Neural progenitor cell (in vitro differentiated cells): ENCODE measurements at regions not wholly inside any gene's neighbourhood (a gene's known extent, or its start where the extent isn't known, plus 50 kb on each side); places are given as distances from the start of the nearest gene placed in this dataset.

ENCODE experiments used
- CTCF ChIP-seq: fragments of 200-600 bp; sonication (generic); IDR thresholded peaks from 2 replicates; pipeline ENCODE4 v1.5.1; 2017; ENCODE audit warnings: antibody characterized with exemption, mild to moderate bottlenecking
- EZH2 ChIP-seq: fragments of 200-600 bp; sonication (generic); IDR thresholded peaks from 2 replicates; pipeline ENCODE4 v1.6.1; 2017; ENCODE audit warnings: antibody characterized with exemption, mild to moderate bottlenecking, moderate library complexity
- EZH2phosphoT487 ChIP-seq: fragments of 200-600 bp; sonication (generic); IDR thresholded peaks from 2 replicates; pipeline ENCODE4 v1.6.1; 2017; ENCODE audit warnings: antibody characterized with exemption

GRCh38 chr10:78115135-78115853, 81.6 kb downstream of the RPS24 start:
- TF ChIP-seq CTCF (no peak), EZH2 (no peak), EZH2phosphoT487 (no peak)
